Common myeloid progenitor, CD34-positive (primary cell): ENCODE measurements at regions not wholly inside any gene's neighbourhood (a gene's known extent, or its start where the extent isn't known, plus 50 kb on each side); places are given as distances from the start of the nearest gene placed in this dataset.
"Not testable (repeated sequence)": the region's sequence is repeated elsewhere in the genome, so short reads cannot be mapped to it uniquely, and the experiment has no call there.

Experiments used
- CTCF ChIA-PET: fragments of 350-600 bp; sonication (Branson Sonifier 250); formaldehyde crosslinking; loops from one replicate; lab custom pipeline; 2021; ENCODE audit warnings: antibody characterized with exemption; lab: Charles Lee
- POLR2A ChIA-PET: fragments of 350-600 bp; sonication (Branson Sonifier 250); formaldehyde crosslinking; loops from one replicate; lab custom pipeline; 2021; ENCODE audit warnings: antibody characterized with exemption; lab: Charles Lee
- DNase-seq, 3 donors: peaks; one replicate each; pipeline versions ENCODE4 v3.0.0 to v3.0.0-alpha.2; 2013
- H3K27ac ChIP-seq, 2 experiments: 1 replicate in 1 of 2; 2 replicates in 1 of 2; pipeline ENCODE4 v1.7.0; 2013; ENCODE audit warnings: inconsistent platforms in 2 of 2, low read length in 2 of 2, mild to moderate bottlenecking in 2 of 2, low read depth in 1 of 2, moderate library complexity in 1 of 2; ENCODE audit not compliant: severe bottlenecking in 2 of 2, insufficient read depth in 1 of 2, poor library complexity in 1 of 2
- H3K27me3 ChIP-seq, 5 experiments: replicated peaks in 2 of 5; 1 replicate in 3 of 5; 2 replicates in 2 of 5; pipeline versions ENCODE4 v1.6.1 to v1.7.0; 2013; ENCODE audit warnings: low read length in 4 of 5, mild to moderate bottlenecking in 2 of 5, moderate library complexity in 2 of 5, inconsistent platforms in 1 of 5; ENCODE audit not compliant: insufficient read depth in 5 of 5, control insufficient read depth in 4 of 5
- H3K36me3 ChIP-seq, 4 experiments: 1 replicate in 2 of 4; 2 replicates in 2 of 4; pipeline versions ENCODE4 v1.6.1 to v1.7.0; 2013; ENCODE audit warnings: low read length in 3 of 4, control low read depth in 1 of 4, mild to moderate bottlenecking in 1 of 4; ENCODE audit not compliant: control insufficient read depth in 4 of 4, insufficient read depth in 4 of 4
- H3K4me1 ChIP-seq, 4 experiments: 1 replicate in 3 of 4; 2 replicates in 1 of 4; pipeline versions ENCODE4 v1.6.1 to v1.7.1; 2013; ENCODE audit warnings: low read length in 3 of 4, mild to moderate bottlenecking in 3 of 4, control low read depth in 1 of 4, inconsistent platforms in 1 of 4, moderate library complexity in 1 of 4; ENCODE audit not compliant: control insufficient read depth in 4 of 4, insufficient read depth in 4 of 4; ENCODE audit errors: control extremely low read depth in 1 of 4
- H3K4me3 ChIP-seq, 7 experiments: 1 replicate in 4 of 7; 2 replicates in 3 of 7; pipeline versions ENCODE4 v1.5.1 to v1.7.0; 2013; ENCODE audit warnings: mild to moderate bottlenecking in 7 of 7, low read length in 6 of 7, moderate library complexity in 6 of 7, inconsistent platforms in 2 of 7, low read depth in 2 of 7, control low read depth in 1 of 7; ENCODE audit not compliant: insufficient read depth in 4 of 7, control insufficient read depth in 1 of 7; ENCODE audit errors: extremely low read depth in 1 of 7
- H3K9me3 ChIP-seq, 5 experiments: 1 replicate in 4 of 5; 2 replicates in 1 of 5; pipeline versions ENCODE4 v1.6.1 to v1.7.1; 2013; ENCODE audit warnings: low read length in 4 of 5, mild to moderate bottlenecking in 2 of 5, inconsistent platforms in 1 of 5, low read depth in 1 of 5, moderate library complexity in 1 of 5; ENCODE audit not compliant: control insufficient read depth in 4 of 5, insufficient read depth in 2 of 5; ENCODE audit errors: control extremely low read depth in 1 of 5
- WGBS: methylation state at CpG from one replicate; pipeline ENCODE4 v1.1.5; 2013; ENCODE audit not compliant: insufficient coverage; 5-methylcytosine and 5-hydroxymethylcytosine counted together

- H3K27me3 ChIP-seq, POLR2A ChIA-PET, CTCF ChIA-PET, DNase-seq, H3K4me3 ChIP-seq, H3K4me1 ChIP-seq, H3K9me3 ChIP-seq, H3K36me3 ChIP-seq, H3K27ac ChIP-seq: not testable (repeated sequence)
- 91% methylated on average over 6 of the region's 9 CpGs for WGBS
Measured at GRCh38 chr3:18552579-18553105, 127.5 kb upstream of the SATB1 start.

- POLR2A ChIA-PET = interaction anchor here (0.6 kb wide), 1 partner anchor 10 kb away, joined by 4 read pairs; no protein-coding TSS in a partner anchor
- Histone ChIP-seq H3K4me3 (no peak overlapping the region), H3K27ac (no peak overlapping the region), H3K36me3 (no peaks in the 10 kb centered on the region), H3K9me3 (peaks cover 0 to 5% (median 0%) of the 10 kb centered on the region in 5 experiments), H3K27me3 (no peaks in the 10 kb centered on the region), H3K4me1 (peaks cover 0 to 8% (median 1%) of the 10 kb centered on the region in 4 experiments)
- WGBS = 100% methylated on average over 2 of the region's 2 CpGs
- CTCF ChIA-PET = interaction anchor here (0.6 kb wide), 1 partner anchor 13 kb away, joined by 3 read pairs; no protein-coding TSS in a partner anchor
- no peak for DNase-seq
Measured at GRCh38 chr3:18546632-18547031, 121.5 kb upstream of the SATB1 start.

GRCh38 chr3:18544146-18544545 is 119.0 kb upstream of the SATB1 start:
- no peak overlapping the region for H3K27ac ChIP-seq
- ChIA-PET POLR2A (no interaction called here), CTCF (interaction anchor here (1.2 kb wide), 1 partner anchor 15 kb away, joined by 6 read pairs; no protein-coding TSS in a partner anchor)
- no peaks in the 10 kb centered on the region for H3K27me3 ChIP-seq
- no peaks in the 10 kb centered on the region for H3K36me3 ChIP-seq
- 17% methylated on average over 2 of the region's 4 CpGs for WGBS
- no peak overlapping the region for H3K4me3 ChIP-seq
- peaks cover 0 to 5% (median 0%) of the 10 kb centered on the region in 5 experiments for H3K9me3 ChIP-seq
- peaks cover 0 to 8% (median 1%) of the 10 kb centered on the region in 4 experiments for H3K4me1 ChIP-seq
- peak; percentile 9 to 64 (median 51) for DNase-seq

GRCh38 chr3:18538463-18539230 is 113.5 kb upstream of the SATB1 start:
- H3K36me3 ChIP-seq = no peaks in the 10 kb centered on the region
- H3K27me3 ChIP-seq = no peaks in the 10 kb centered on the region
- DNase-seq = no peak
- WGBS = 98% methylated on average over 6 of the region's 7 CpGs
- ChIA-PET CTCF (no interaction called here), POLR2A (no interaction called here)
- no peaks in the 10 kb centered on the region for H3K9me3 ChIP-seq
- no peak overlapping the region for H3K4me3 ChIP-seq
- no peak overlapping the region for H3K27ac ChIP-seq
- H3K4me1 ChIP-seq = no peaks in the 10 kb centered on the region

- Histone ChIP-seq H3K27me3 (no peaks in the 10 kb centered on the region), H3K4me1 (no peaks in the 10 kb centered on the region), H3K36me3 (peaks cover 0 to 9% (median 2%) of the 10 kb centered on the region in 4 experiments), H3K27ac (no peak overlapping the region), H3K9me3 (no peaks in the 10 kb centered on the region), H3K4me3 (no peak overlapping the region)
- 88% methylated on average over 1 of the region's 2 CpGs for WGBS
- no peak for DNase-seq
- ChIA-PET POLR2A (no interaction called here), CTCF (no interaction called here)
Measured at GRCh38 chr3:18533039-18533438, 107.9 kb upstream of the SATB1 start.

- ChIA-PET CTCF (no interaction called here), POLR2A (no interaction called here)
- no peak for DNase-seq
- no peak overlapping the region for H3K27ac ChIP-seq
- no peaks in the 10 kb centered on the region for H3K4me1 ChIP-seq
- H3K36me3 ChIP-seq = peaks cover 0 to 9% (median 2%) of the 10 kb centered on the region in 4 experiments
- no peak overlapping the region for H3K4me3 ChIP-seq
- no CpG with 5 or more reads among the region's 1 CpG for WGBS
- H3K9me3 ChIP-seq = no peaks in the 10 kb centered on the region
- no peaks in the 10 kb centered on the region for H3K27me3 ChIP-seq
Measured at GRCh38 chr3:18531662-18532061, 106.5 kb upstream of the SATB1 start.

GRCh38 chr3:18529631-18530030 is 104.5 kb upstream of the SATB1 start:
- Histone ChIP-seq H3K27me3 (no peaks in the 10 kb centered on the region), H3K27ac (no peak overlapping the region), H3K9me3 (peaks cover 2 to 13% (median 4%) of the 10 kb centered on the region in 5 experiments), H3K4me3 (no peak overlapping the region), H3K36me3 (peaks cover 0 to 9% (median 4%) of the 10 kb centered on the region in 4 experiments), H3K4me1 (no peaks in the 10 kb centered on the region)
- DNase-seq = no peak
- CTCF ChIA-PET = no interaction called here
- POLR2A ChIA-PET = interaction anchor here (0.5 kb wide), 1 partner anchor 14 kb away, joined by 3 read pairs; no protein-coding TSS in a partner anchor
- 80% methylated on average over 1 of the region's 1 CpG for WGBS
